CD1c-positive myeloid dendritic cell (primary cell): ENCODE measurements at regions not wholly inside any gene's neighbourhood (a gene's known extent, or its start where the extent isn't known, plus 50 kb on each side); places are given as distances from the start of the nearest gene placed in this dataset.

Experiments
- DNase-seq: peaks from one replicate; pipeline ENCODE4 v3.0.0-alpha.2; 2016; ENCODE audit errors: extremely low spot score

- no peak for DNase-seq
Observed at GRCh38 chr4:152235718-152236117, 300.2 kb downstream of the FBXW7 start.

GRCh38 chr4:152234571-152234970 is 301.3 kb downstream of the FBXW7 start:
- no peak for DNase-seq

GRCh38 chr4:152232271-152232670 is 303.6 kb downstream of the FBXW7 start:
- no peak for DNase-seq

GRCh38 chr4:152229782-152230289 is 306.1 kb downstream of the FBXW7 start:
- DNase-seq = no peak

GRCh38 chr4:152225680-152226079 is 310.2 kb downstream of the FBXW7 start:
- no peak for DNase-seq

GRCh38 chr4:152224721-152225420 is 311.0 kb downstream of the FBXW7 start:
- DNase-seq = no peak

- no peak for DNase-seq
Observed at GRCh38 chr4:152224223-152224622, 311.7 kb downstream of the FBXW7 start.

- DNase-seq = no peak
Observed at GRCh38 chr4:152223600-152223999, 312.3 kb downstream of the FBXW7 start.

GRCh38 chr4:152221816-152222516 is 313.9 kb downstream of the FBXW7 start:
- DNase-seq = no peak

- no peak for DNase-seq
Observed at GRCh38 chr4:152220201-152220666, 315.7 kb downstream of the FBXW7 start.

- no peak for DNase-seq
Observed at GRCh38 chr4:152218576-152218975, 317.3 kb downstream of the FBXW7 start.

- no peak for DNase-seq
Observed at GRCh38 chr4:152217896-152218295, 318.0 kb downstream of the FBXW7 start.

GRCh38 chr4:152211936-152212653 is 323.8 kb downstream of the FBXW7 start:
- DNase-seq = no peak

GRCh38 chr4:152209772-152210493 is 326.0 kb downstream of the FBXW7 start:
- no peak for DNase-seq

- no peak for DNase-seq
Observed at GRCh38 chr4:152207378-152207720, 328.5 kb downstream of the FBXW7 start.

- DNase-seq = no peak
Observed at GRCh38 chr4:152206646-152207377, 329.1 kb downstream of the FBXW7 start.

GRCh38 chr4:152206185-152206584 is 329.7 kb downstream of the FBXW7 start:
- DNase-seq = no peak

- no peak for DNase-seq
Observed at GRCh38 chr4:152202415-152202814, 333.5 kb downstream of the FBXW7 start.

GRCh38 chr4:152200511-152201333 is 335.2 kb downstream of the FBXW7 start:
- no peak for DNase-seq

GRCh38 chr4:152197211-152197610 is 338.7 kb downstream of the FBXW7 start:
- DNase-seq = no peak
